ENCODE measurements at regions not wholly inside any gene's neighbourhood (a gene's known extent, or its start where the extent isn't known, plus 50 kb on each side); places are given as distances from the start of the nearest gene placed in this dataset.

DNA sequence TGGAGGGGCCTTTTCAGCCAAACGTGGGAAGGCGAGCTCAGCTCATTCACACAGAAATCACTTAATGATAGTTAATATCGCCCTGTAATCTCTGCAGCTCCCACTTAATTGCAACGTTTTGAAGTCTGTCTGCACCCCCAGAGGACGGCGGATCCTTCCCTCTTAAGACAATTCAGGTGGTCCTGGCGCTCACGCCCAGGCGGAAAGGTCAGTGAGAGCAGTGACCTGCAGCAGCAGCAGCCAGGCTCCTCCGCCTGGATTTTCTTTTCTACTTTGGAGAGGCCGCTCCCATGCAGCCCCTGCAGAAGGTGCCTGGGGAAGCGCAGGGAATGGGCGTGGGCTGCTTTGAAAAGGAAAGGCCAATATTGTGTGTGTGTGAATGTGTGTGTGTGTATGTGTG lies 400.9 kb upstream of the IRX1 start:
- Mint-ChIP-seq H3K4me3 (no peak overlapping the region), H3K36me3 (ENCODE audit: low read depth) (no peaks in the 10 kb centered on the region), H3K4me1 (peaks cover 58% of the 10 kb centered on the region), H3K27ac (ENCODE audit: unreplicated experiment) (peak overlapping the region; percentile 58), H3K9me3 (no peaks in the 10 kb centered on the region), H3K27me3 (ENCODE audit: low read depth) (peaks cover 23% of the 10 kb centered on the region)
- TF ChIP-seq, protein P1, sequence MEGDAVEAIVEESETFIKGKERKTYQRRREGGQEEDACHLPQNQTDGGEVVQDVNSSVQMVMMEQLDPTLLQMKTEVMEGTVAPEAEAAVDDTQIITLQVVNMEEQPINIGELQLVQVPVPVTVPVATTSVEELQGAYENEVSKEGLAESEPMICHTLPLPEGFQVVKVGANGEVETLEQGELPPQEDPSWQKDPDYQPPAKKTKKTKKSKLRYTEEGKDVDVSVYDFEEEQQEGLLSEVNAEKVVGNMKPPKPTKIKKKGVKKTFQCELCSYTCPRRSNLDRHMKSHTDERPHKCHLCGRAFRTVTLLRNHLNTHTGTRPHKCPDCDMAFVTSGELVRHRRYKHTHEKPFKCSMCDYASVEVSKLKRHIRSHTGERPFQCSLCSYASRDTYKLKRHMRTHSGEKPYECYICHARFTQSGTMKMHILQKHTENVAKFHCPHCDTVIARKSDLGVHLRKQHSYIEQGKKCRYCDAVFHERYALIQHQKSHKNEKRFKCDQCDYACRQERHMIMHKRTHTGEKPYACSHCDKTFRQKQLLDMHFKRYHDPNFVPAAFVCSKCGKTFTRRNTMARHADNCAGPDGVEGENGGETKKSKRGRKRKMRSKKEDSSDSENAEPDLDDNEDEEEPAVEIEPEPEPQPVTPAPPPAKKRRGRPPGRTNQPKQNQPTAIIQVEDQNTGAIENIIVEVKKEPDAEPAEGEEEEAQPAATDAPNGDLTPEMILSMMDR (conservative IDR thresholded peaks at IDR 0.05): no peak
- no peak for DNase-seq (ENCODE audit: low read depth, low spot score)

DNA sequence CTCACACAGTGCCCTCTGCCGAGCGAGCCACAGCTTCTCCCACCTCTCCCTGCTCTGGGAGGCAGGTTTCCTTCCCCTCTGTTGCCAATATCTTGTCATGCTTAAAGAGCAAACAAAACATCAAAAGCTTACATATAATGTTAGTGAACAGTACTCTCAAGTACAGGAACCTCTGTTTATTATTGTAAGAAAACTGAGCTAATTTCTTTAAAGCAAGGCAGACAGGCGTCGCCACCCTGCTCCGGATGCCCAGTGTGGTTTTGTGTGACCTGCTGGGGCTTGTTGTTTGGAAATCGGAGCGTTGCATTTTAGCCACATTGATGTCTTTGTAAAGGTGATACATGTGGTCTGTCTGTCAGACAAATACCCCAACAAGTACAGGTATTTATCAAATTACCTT lies 401.4 kb upstream of the IRX1 start:
- no peak for DNase-seq (ENCODE audit: low read depth, low spot score)
- Mint-ChIP-seq H3K4me3 (no peak overlapping the region), H3K36me3 (ENCODE audit: low read depth) (no peaks in the 10 kb centered on the region), H3K4me1 (peaks cover 57% of the 10 kb centered on the region), H3K27me3 (ENCODE audit: low read depth) (peaks cover 21% of the 10 kb centered on the region), H3K9me3 (no peaks in the 10 kb centered on the region), H3K27ac (ENCODE audit: unreplicated experiment) (no peak overlapping the region)
- TF ChIP-seq, protein P1 (conservative IDR thresholded peaks at IDR 0.05): no peak

DNA sequence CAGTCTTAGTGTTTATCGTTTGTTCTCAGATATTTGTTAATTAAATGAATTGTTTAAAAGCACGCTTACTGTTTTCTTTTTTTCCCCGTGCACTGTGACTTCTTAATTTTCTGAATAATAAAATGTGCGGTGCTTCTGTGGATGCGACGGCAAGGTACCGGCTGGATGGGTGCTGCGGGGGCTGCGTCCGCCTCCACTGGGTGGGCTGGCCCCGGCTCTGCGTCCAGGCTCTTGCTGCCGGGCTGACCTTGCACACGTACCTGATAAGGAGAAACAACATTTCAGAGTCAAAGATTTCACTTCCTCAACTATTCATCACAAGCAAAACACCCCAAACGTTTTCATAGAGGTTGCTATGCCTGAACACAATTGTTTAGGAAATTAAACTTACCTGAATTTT lies 404.0 kb upstream of the IRX1 start:
- Mint-ChIP-seq H3K4me1 (peaks cover 50% of the 10 kb centered on the region), H3K4me3 (no peak overlapping the region), H3K27me3 (ENCODE audit: low read depth) (peaks cover 22% of the 10 kb centered on the region), H3K36me3 (ENCODE audit: low read depth) (no peaks in the 10 kb centered on the region), H3K9me3 (no peaks in the 10 kb centered on the region), H3K27ac (ENCODE audit: unreplicated experiment) (no peak overlapping the region)
- TF ChIP-seq, protein P1 (conservative IDR thresholded peaks at IDR 0.05): no peak
- DNase-seq (ENCODE audit: low read depth, low spot score): no peak

GRCh38 chr5:3190930-3191329 lies 404.7 kb upstream of the IRX1 start:
- Mint-ChIP-seq H3K9me3 (no peaks in the 10 kb centered on the region), H3K36me3 (ENCODE audit: low read depth) (no peaks in the 10 kb centered on the region), H3K4me3 (no peak overlapping the region), H3K4me1 (peaks cover 50% of the 10 kb centered on the region), H3K27me3 (ENCODE audit: low read depth) (peaks cover 22% of the 10 kb centered on the region), H3K27ac (ENCODE audit: unreplicated experiment) (no peak overlapping the region)
- no peak for DNase-seq (ENCODE audit: low read depth, low spot score)
- TF ChIP-seq, protein P1 (conservative IDR thresholded peaks at IDR 0.05): no peak

DNA sequence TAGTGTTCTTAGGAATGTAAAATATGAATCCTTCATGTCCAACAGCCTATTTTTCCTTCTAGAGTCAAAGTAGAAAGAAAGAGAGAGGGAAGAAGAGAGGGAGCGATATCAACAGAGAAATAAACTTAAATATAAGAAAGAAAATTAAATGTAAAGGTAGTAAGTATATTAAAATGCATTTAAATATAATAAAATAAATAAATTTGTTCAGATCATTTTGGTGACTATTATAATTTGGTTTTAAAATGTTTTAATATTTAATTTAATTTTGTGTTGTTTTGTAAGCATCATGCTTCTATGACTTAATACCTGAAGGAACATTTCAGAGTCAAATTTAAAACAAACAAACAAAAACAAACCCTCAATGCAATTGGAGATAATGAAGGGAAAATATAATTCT lies 405.2 kb upstream of the IRX1 start:
- TF ChIP-seq, protein P1 (conservative IDR thresholded peaks at IDR 0.05): no peak
- peaks cover 22% of the 10 kb centered on the region for H3K27me3 Mint-ChIP-seq (ENCODE audit: low read depth)
- H3K36me3 Mint-ChIP-seq (ENCODE audit: low read depth): no peaks in the 10 kb centered on the region
- H3K4me1 Mint-ChIP-seq: peaks cover 52% of the 10 kb centered on the region
- no peak overlapping the region for H3K27ac Mint-ChIP-seq (ENCODE audit: unreplicated experiment)
- no peak for DNase-seq (ENCODE audit: low read depth, low spot score)
- no peaks in the 10 kb centered on the region for H3K9me3 Mint-ChIP-seq
- H3K4me3 Mint-ChIP-seq: no peak overlapping the region
